AG08395 (cell line): ENCODE measurements at regions not wholly inside any gene's neighbourhood (a gene's known extent, or its start where the extent isn't known, plus 50 kb on each side); places are given as distances from the start of the nearest gene placed in this dataset.
"Not testable (repeated sequence)": the region's sequence is repeated elsewhere in the genome, so short reads cannot be mapped to it uniquely, and the experiment has no call there.

Experiments used
- DNase-seq: peaks from one replicate; pipeline ENCODE4 v3.0.0; 2012; ENCODE audit warnings: mixed read lengths, low spot score

DNA sequence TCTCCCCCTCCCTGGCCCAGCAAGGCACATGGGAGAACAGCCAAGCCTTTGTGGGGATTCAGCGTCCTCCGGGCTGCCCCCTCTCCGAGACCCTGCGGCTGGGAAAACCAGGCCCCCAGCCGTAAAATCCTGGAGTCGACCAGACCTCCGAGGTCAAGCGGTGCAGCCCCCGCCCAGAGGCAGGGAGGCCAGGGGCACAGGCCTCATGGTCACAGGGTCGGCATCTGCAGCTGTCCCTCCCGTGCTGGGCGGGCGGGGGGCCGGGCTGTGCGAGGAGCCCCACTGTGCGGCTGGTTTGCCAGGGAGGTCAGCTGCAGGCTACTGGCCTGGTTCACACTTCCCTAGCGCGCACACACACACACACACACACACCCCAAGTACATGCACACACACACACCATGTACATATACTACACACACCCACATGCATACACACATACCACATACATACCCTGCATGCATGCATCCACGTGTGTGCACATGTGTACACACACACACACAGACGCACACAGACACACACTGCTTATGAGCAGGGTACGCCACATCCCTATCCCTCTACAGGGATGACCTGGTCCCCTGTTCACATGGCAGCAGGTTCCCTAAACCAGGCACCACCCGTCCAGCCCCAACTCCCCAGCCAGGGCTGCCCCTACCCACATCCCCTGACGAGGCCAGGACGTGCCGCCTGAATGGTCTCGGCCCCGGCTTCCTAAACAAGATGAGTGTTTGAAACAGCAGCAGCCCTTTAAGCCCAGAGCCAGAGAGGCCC is 108.9 kb upstream of the CIBAR2 start:
- DNase-seq, result no peak

DNA sequence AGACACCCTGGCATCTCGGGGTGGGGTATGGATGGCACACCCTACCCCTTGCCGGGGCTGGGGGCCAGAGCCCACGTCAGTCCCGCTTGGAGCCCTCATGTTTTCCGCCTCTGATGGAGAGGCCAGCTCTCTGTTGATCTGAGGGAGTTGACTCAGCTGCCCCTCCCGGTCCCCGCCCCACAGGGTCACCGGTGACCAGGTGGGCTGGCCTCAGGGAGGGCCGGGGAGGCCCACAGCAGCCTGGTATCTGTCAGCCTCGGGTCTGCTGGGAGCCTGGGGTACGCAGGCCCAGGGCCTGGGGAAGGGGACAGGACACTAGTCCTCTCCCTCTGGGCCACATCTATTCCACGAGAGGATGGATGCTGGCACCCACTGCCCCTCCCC is 109.5 kb upstream of the CIBAR2 start:
- no peak for DNase-seq

- no peak for DNase-seq
Measured at GRCh38 chr16:85222155-85222863, 110.0 kb upstream of the CIBAR2 start.

DNA sequence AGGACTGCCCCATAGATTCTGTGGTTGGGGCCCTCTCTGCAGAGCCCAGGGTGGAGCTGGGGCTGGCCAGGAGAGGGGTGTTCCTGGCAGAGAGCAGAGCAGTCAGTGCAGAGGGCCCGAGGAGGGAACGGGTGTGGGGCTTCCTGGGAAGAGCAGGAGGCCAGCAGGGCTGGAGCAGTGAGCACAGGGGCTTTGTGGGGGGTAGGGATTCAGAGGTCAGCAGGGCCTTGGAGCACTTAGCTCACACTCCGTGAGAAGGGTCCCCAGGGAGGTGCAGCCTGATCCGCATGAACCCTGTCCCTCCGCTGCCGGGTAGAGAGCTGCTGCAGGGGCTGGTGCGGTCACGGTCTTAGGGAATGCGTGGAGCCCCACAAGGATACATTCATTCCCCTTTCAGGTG is 113.0 kb upstream of the CIBAR2 start:
- DNase-seq, result no peak

GRCh38 chr16:85225721-85226120 is 113.4 kb upstream of the CIBAR2 start:
- DNase-seq, result no peak

GRCh38 chr16:85227084-85227945 is 115.0 kb upstream of the CIBAR2 start:
- DNase-seq, result no peak

- DNase-seq, result peak; percentile 86
Measured at GRCh38 chr16:85227946-85228862, 115.9 kb upstream of the CIBAR2 start.

GRCh38 chr16:85228970-85229430 is 116.7 kb upstream of the CIBAR2 start:
- DNase-seq, result no peak

- DNase-seq, result no peak
Measured at GRCh38 chr16:85229869-85230462, 117.7 kb upstream of the CIBAR2 start.

GRCh38 chr16:85230764-85231383 is 118.6 kb upstream of the CIBAR2 start:
- DNase-seq, result not testable (repeated sequence)

DNA sequence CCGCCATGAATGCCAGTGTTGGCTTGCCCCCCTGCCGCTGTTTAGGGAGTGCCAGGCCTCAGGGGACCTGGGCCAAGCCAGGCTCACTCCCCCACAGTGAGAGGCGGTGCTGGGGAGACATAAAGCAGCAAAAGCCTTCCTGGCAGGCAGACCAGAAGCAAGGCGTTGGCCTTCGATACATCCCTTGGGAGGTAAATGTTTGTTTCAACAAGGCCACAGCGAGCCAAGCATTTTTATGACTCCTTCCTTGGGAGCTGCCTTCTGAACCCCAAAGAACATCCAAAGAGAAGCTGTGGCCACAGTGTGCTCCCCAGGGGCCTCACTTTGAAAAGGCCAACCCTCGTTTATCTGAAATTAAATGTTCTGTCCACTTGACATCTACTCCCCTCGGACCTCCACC is 119.7 kb upstream of the CIBAR2 start:
- DNase-seq, result peak; percentile 49

- no peak for DNase-seq
Measured at GRCh38 chr16:85232369-85233142, 120.3 kb upstream of the CIBAR2 start.

DNA sequence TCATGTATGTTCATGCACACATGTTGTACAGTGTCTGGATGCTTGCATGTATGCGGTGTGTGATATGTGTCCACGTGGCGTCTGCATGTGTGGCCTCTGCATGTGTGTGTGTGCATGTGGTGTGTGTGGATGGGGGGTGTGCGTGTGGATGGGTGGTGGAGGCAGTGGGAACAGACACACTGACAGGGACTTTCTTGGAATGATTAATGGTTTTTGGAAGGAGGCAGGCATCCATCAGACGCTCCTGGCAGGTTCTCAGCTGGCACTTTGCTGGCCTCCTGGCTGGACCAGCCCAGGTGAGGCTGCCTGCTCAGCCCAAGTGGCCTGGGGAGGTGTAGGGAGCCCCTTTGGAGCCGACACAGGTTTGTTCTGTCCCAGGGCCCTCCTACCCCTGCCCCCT is 121.2 kb upstream of the CIBAR2 start:
- no peak for DNase-seq

DNA sequence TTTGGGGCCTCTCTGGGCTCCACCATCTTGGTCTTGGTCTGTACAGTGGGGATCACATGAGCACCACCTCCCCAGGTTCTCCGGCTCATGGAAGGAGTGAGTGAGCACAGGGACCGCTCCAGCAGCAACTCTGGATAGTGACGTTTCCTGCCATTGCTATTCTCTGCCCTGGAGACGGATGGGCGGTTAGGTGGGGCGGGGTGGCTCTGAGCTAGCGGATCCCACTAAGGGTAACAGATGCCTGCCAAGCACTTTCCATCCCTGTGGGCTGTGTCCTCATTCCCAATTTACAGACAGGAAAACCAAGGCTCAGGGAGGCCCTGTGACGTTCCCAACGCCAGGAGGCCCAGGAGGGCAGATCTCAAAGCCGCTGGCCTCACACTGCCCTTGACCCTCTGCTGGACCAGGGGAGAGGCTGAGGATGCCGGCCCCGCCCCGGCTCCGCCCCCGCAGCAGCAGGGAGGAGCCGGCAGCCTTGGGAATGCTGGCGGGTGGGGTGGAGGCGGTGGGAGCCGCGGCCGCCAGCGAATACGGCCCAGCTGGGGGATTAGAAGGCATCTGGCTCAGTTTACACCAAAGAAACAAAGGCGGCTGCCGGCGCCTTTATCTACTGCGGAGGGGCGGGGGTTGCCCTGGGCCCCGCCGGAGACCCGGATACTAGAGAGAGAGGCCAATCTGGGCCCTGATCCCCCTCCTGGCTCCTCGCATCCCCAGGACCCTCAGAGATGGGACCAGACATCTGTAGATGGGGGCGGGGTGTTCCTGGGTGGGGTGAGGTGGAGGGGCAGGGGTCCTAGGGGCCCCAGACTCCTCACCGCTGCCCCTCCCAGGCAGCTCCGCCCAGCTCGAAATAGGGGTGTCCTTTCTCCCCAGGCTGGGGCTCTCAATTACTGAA is 122.3 kb upstream of the CIBAR2 start:
- DNase-seq, result peak; percentile 92

DNA sequence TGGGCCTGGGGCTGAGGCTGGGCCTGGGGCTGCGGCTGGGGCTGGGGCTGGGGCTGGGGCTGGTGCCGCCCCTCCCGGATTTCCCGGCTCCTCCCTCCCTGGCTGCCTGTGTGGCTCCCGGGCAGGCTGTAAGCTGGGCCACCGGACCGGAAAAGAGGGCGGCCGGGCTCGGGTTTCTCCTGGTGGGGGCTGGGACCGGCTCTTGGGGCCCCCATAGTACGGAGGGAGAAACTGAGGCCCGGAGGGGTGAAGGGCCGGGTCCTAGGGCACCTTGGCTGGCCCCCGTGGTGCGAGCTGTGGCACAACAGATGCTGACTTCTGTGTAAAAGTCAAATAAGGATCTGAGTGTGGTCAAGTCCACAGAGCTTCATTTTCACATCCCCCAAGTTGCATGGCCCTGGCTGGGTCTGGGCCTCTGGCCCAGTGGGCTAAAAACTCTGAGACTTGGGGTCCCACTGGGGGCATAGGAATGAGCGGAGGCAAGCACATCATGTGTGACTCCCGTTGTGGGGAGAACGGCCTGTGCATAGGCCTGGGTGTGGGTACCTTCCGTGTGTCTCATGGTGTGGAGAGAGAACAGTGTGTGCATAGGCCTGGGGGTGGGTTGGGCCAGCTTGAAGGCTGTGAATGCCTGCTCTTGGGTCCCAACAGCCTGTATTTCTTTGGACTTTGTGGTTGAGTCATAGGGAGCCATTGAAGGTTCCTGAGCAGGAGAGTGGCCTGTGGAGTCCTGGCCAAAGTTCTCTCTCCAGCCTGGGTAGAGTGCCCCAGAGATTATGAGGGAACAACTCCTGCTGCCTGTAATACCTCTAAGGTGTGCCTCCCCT is 123.9 kb upstream of the CIBAR2 start:
- peak; percentile 37 for DNase-seq

DNA sequence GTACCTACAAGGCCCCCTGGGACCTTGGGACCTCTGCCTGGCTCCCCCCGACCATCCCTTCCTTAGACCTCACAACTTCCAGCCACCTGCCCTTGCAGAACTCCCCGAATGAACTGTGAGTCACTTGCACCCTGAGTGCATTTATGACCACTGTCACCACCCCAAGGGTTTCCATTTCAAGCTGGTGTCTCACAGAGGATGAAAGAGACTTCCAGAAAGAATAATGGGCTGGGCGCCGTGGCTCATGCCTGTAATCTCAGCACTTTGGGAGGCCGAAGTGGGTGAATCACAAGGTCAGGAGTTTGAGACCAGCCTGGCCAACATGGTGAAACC is 124.5 kb upstream of the CIBAR2 start:
- DNase-seq, result peak; percentile 74

DNA sequence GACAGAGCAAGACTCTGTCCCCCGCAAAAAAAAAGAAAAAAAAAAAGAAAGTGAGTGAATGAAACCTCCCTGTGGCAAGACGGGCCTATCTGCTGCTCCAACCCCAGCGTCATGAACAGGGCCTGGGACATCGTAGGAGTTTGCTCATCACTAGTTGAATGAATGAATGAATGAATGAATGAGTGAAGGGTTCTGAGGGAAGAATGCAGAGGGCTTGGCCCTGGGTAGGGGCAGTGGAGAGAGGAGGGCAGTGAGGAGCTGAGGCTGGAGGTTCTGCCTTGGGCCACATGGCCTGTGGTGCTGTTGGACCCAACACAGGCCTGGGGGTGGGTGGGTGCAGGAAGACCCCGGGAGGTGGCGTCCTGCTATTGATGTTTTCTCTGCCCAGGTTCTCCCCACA is 125.5 kb upstream of the CIBAR2 start:
- DNase-seq, result no peak

DNA sequence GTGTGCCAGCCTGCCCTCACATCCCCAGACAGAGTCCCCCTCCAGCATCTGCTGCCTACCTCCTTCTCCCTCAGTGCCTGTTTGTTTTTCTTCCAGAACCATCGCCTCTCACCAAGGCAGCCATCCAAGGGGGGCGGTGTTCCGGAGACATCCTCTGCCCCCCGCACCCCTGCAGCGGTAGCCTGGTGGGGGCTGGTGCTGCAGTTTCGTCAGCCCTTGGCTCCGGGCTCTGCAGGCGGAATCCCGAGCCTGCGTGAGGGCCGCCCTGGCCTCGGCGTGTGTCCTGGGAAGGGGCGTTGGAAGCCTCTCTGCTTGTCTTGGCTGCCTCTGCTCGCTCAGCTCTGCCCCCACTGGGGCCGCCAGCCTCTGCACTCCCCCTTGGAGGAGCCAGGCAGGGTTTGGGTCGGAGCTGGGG is 126.0 kb upstream of the CIBAR2 start:
- DNase-seq, result peak; percentile 77
